ENCODE measurements at regions not wholly inside any gene's neighbourhood (a gene's known extent, or its start where the extent isn't known, plus 50 kb on each side); places are given as distances from the start of the nearest gene placed in this dataset.
"Not testable (repeated sequence)": the region's sequence is repeated elsewhere in the genome, so short reads cannot be mapped to it uniquely, and the experiment has no call there.

- DNase-seq (ENCODE audit: low spot score), result not testable (repeated sequence)
These were observed 112.3 kb downstream of the GGTLC2 start for GRCh38 chr22:22756551-22757201.

- not testable (repeated sequence) for DNase-seq (ENCODE audit: low spot score)
These were observed 113.8 kb downstream of the GGTLC2 start for GRCh38 chr22:22758101-22758807.

GRCh38 chr22:22759371-22759770 is 115.0 kb downstream of the GGTLC2 start:
- no peak for DNase-seq (ENCODE audit: low spot score)

GRCh38 chr22:22759889-22760546 is 115.6 kb downstream of the GGTLC2 start:
- no peak for DNase-seq (ENCODE audit: low spot score)

- DNase-seq (ENCODE audit: low spot score), result no peak
These were observed 117.2 kb downstream of the GGTLC2 start for GRCh38 chr22:22761606-22761962.

- DNase-seq (ENCODE audit: low spot score), result no peak
These were observed 117.8 kb downstream of the GGTLC2 start for GRCh38 chr22:22761963-22762772.

- no peak for DNase-seq (ENCODE audit: low spot score)
These were observed 119.1 kb downstream of the GGTLC2 start for GRCh38 chr22:22763512-22763911.

- DNase-seq (ENCODE audit: low spot score), result no peak
These were observed 119.7 kb downstream of the GGTLC2 start for GRCh38 chr22:22764085-22764484.

GRCh38 chr22:22767876-22768602 is 119.6 kb upstream of the IGLL5 start:
- no peak for DNase-seq (ENCODE audit: low spot score)

GRCh38 chr22:22768885-22769284 is 118.7 kb upstream of the IGLL5 start:
- no peak for DNase-seq (ENCODE audit: low spot score)

GRCh38 chr22:22769434-22770279 is 118.0 kb upstream of the IGLL5 start:
- no peak for DNase-seq (ENCODE audit: low spot score)

- no peak for DNase-seq (ENCODE audit: low spot score)
These were observed 117.2 kb upstream of the IGLL5 start for GRCh38 chr22:22770280-22770871.

GRCh38 chr22:22770881-22771280 is 116.7 kb upstream of the IGLL5 start:
- DNase-seq (ENCODE audit: low spot score), result no peak

GRCh38 chr22:22771696-22772377 is 115.8 kb upstream of the IGLL5 start:
- DNase-seq (ENCODE audit: low spot score), result no peak

GRCh38 chr22:22772396-22772795 is 115.2 kb upstream of the IGLL5 start:
- no peak for DNase-seq (ENCODE audit: low spot score)

GRCh38 chr22:22772883-22773282 is 114.7 kb upstream of the IGLL5 start:
- no peak for DNase-seq (ENCODE audit: low spot score)

GRCh38 chr22:22773427-22773826 is 114.2 kb upstream of the IGLL5 start:
- DNase-seq (ENCODE audit: low spot score), result no peak

- no peak for DNase-seq (ENCODE audit: low spot score)
These were observed 113.5 kb upstream of the IGLL5 start for GRCh38 chr22:22773979-22774604.

GRCh38 chr22:22774762-22775161 is 112.9 kb upstream of the IGLL5 start:
- DNase-seq (ENCODE audit: low spot score), result not testable (repeated sequence)
